ENCODE measurements at regions not wholly inside any gene's neighbourhood (a gene's known extent, or its start where the extent isn't known, plus 50 kb on each side); places are given as distances from the start of the nearest gene placed in this dataset.

GRCh38 chrX:80267790-80268189, 152.5 kb upstream of the TENT5D start:
- no peaks in the 10 kb centered on the region for H3K36me3 ChIP-seq (ENCODE audit: insufficient read depth, low read length)
- no peaks in the 10 kb centered on the region for H3K27me3 ChIP-seq (ENCODE audit: insufficient read depth, low read length, poor library complexity)
- TF ChIP-seq CTCF (IDR thresholded peaks at IDR 0.05; ENCODE audit: borderline replicate concordance, extremely low read depth, low read length, poor library complexity, severe bottlenecking) = no peak
- no peak for TF ChIP-seq EZH2 (IDR thresholded peaks at IDR 0.05; ENCODE audit: borderline replicate concordance, low read depth, low read length, severe bottlenecking)
- no peak overlapping the region for H3K4me2 ChIP-seq (ENCODE audit: insufficient read depth, low read length)
- no peaks in the 10 kb centered on the region for H3K4me1 ChIP-seq (ENCODE audit: insufficient read depth, low read length)
- no peak for DNase-seq
- no peaks in the 10 kb centered on the region for H3K9me3 ChIP-seq (ENCODE audit: insufficient read depth, low read length, severe bottlenecking)
- H4K20me1 ChIP-seq (ENCODE audit: insufficient read depth, low read length) = no peaks in the 10 kb centered on the region
- no peak overlapping the region for H3K9ac ChIP-seq (ENCODE audit: low read depth, low read length)
- H3K4me3 ChIP-seq (ENCODE audit: low read depth in 1 of 2, low read length in 2 of 2) = no peak overlapping the region
- no peak overlapping the region for H3K27ac ChIP-seq (ENCODE audit: low read length)
- no peak for ATAC-seq (ENCODE audit: insufficient read depth, low read depth)
- no peaks in the 10 kb centered on the region for H3K79me2 ChIP-seq (ENCODE audit: insufficient read depth, low read length)
- H2AFZ ChIP-seq (ENCODE audit: low read depth, low read length) = no peak overlapping the region

GRCh38 chrX:80282535-80282934, 137.7 kb upstream of the TENT5D start:
- no peaks in the 10 kb centered on the region for H3K27me3 ChIP-seq (ENCODE audit: insufficient read depth, low read length, poor library complexity)
- no peak overlapping the region for H3K9ac ChIP-seq (ENCODE audit: low read depth, low read length)
- H3K27ac ChIP-seq (ENCODE audit: low read length) = no peak overlapping the region
- no peak overlapping the region for H2AFZ ChIP-seq (ENCODE audit: low read depth, low read length)
- H4K20me1 ChIP-seq (ENCODE audit: insufficient read depth, low read length) = no peaks in the 10 kb centered on the region
- no peaks in the 10 kb centered on the region for H3K79me2 ChIP-seq (ENCODE audit: insufficient read depth, low read length)
- no peaks in the 10 kb centered on the region for H3K4me1 ChIP-seq (ENCODE audit: insufficient read depth, low read length)
- H3K4me3 ChIP-seq (ENCODE audit: low read depth in 1 of 2, low read length in 2 of 2) = no peak overlapping the region
- no peak for TF ChIP-seq EZH2 (IDR thresholded peaks at IDR 0.05; ENCODE audit: borderline replicate concordance, low read depth, low read length, severe bottlenecking)
- peak; percentile 4 for TF ChIP-seq CTCF (IDR thresholded peaks at IDR 0.05; ENCODE audit: borderline replicate concordance, extremely low read depth, low read length, poor library complexity, severe bottlenecking)
- no peaks in the 10 kb centered on the region for H3K9me3 ChIP-seq (ENCODE audit: insufficient read depth, low read length, severe bottlenecking)
- no peaks in the 10 kb centered on the region for H3K36me3 ChIP-seq (ENCODE audit: insufficient read depth, low read length)
- ATAC-seq (ENCODE audit: insufficient read depth, low read depth) (no peak), DNase-seq (no peak)
- H3K4me2 ChIP-seq (ENCODE audit: insufficient read depth, low read length) = no peak overlapping the region

GRCh38 chrX:80285131-80285773, 135.0 kb upstream of the TENT5D start:
- H3K4me3 ChIP-seq (ENCODE audit: low read depth in 1 of 2, low read length in 2 of 2) = no peak overlapping the region
- H3K79me2 ChIP-seq (ENCODE audit: insufficient read depth, low read length) = no peaks in the 10 kb centered on the region
- peak; percentile 19 for DNase-seq
- no peak overlapping the region for H3K4me2 ChIP-seq (ENCODE audit: insufficient read depth, low read length)
- H3K9me3 ChIP-seq (ENCODE audit: insufficient read depth, low read length, severe bottlenecking) = no peaks in the 10 kb centered on the region
- H2AFZ ChIP-seq (ENCODE audit: low read depth, low read length) = no peak overlapping the region
- H3K9ac ChIP-seq (ENCODE audit: low read depth, low read length) = no peak overlapping the region
- ATAC-seq (ENCODE audit: insufficient read depth, low read depth) = 0 out of 3 replicates have a peak, but pooled peaks have one; percentile 33
- no peaks in the 10 kb centered on the region for H3K36me3 ChIP-seq (ENCODE audit: insufficient read depth, low read length)
- no peaks in the 10 kb centered on the region for H3K4me1 ChIP-seq (ENCODE audit: insufficient read depth, low read length)
- H4K20me1 ChIP-seq (ENCODE audit: insufficient read depth, low read length) = no peaks in the 10 kb centered on the region
- peak; percentile 61 for TF ChIP-seq CTCF (IDR thresholded peaks at IDR 0.05; ENCODE audit: borderline replicate concordance, extremely low read depth, low read length, poor library complexity, severe bottlenecking)
- no peak for TF ChIP-seq EZH2 (IDR thresholded peaks at IDR 0.05; ENCODE audit: borderline replicate concordance, low read depth, low read length, severe bottlenecking)
- H3K27me3 ChIP-seq (ENCODE audit: insufficient read depth, low read length, poor library complexity) = no peaks in the 10 kb centered on the region
- no peak overlapping the region for H3K27ac ChIP-seq (ENCODE audit: low read length)
